GM21360 (cell line): ENCODE measurements at regions not wholly inside any gene's neighbourhood (a gene's known extent, or its start where the extent isn't known, plus 50 kb on each side); places are given as distances from the start of the nearest gene placed in this dataset.

Experiments used
- ATAC-seq: cut with Tn5 transposase; IDR thresholded peaks from one replicate; pipeline ENCODE4 v1.9.1; 2021; ENCODE audit warnings: mild to moderate bottlenecking, moderate library complexity; ENCODE audit not compliant: unreplicated experiment

DNA sequence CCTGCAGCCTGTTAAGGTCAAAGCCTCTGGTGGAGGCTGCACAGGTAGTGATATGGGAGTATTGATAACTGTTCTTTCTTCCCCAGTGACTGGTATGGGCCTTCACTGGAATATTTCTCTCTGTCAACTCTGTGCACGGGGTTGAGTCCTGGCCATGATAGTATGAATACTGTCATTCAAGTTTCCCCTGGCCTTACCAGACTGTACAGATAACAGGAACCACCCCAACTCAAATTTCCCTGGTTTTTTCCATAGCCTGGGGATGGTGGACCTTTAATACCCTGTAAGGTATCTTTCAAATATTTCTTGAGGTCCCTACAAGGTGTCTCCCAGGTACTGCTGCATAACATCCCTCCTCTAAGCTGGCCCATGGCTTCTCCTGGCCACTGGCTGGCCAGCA, 51.4 kb upstream of the TNFAIP3 start:
- ATAC-seq: no peak

DNA sequence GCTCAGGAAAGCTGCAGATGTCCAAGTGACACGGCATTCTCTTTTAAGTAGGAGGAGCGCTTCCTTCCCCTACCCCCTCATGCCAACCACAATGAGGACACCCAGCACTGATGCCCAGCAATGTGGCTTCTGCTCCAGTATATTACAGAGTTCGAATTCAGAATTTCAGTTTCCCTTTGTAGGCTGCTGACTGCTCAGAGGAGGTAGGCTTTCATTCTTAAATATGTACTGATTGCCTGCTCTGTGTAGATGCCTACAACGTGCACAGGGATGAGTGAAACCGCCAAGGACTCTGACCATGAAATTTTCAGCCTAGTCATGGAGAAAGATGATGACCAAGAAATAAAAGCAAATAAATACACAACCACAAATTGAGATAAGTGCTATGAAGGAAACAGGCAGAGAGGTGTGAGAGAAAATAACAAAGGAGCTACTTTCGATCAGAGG, 50.9 kb upstream of the TNFAIP3 start:
- no peak for ATAC-seq

DNA sequence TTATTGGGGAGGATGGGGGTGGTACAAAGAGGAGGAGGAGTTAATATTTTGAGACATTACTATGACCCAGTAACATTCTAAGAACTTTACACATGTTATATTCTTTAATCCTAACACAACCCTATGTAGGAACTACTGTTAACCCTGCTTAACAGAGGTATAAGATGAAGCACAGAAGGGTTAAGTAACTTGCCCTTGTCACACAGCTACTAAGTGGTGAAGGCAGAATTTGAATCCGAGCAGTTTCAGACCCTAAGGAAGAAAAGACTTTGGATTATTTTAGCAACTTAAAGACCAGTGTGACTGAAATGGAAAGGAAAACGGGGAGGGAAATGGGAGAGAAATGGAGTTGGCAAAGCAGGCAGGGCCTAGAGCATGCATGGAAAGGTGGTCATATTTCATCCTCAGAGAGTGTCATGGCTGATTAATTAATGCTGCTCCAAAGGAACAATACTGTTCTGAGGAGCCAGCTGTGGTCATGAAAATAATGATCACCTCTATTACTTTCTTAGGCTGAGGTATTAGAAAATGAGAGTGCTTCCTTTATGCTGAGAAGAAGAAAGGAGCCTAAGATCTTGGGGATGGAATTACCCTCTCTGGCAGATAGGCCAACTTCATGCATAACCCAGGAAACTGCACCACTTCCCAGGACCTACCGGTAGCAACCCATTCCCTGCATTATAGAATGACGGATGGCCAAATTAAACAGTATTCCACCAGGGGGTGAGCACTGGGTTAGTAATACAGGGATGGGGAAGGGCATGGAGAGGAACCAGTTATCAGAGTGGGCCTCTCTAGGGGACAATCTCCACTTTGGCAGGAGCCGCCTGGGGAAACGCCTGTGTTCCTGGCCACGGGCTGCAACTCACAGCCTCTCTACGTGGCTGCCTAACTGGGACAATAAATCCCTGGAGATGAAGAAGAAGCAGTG, 50.1 kb upstream of the TNFAIP3 start:
- ATAC-seq: no peak
